ENCODE measurements at regions not wholly inside any gene's neighbourhood (a gene's known extent, or its start where the extent isn't known, plus 50 kb on each side); places are given as distances from the start of the nearest gene placed in this dataset.

DNA sequence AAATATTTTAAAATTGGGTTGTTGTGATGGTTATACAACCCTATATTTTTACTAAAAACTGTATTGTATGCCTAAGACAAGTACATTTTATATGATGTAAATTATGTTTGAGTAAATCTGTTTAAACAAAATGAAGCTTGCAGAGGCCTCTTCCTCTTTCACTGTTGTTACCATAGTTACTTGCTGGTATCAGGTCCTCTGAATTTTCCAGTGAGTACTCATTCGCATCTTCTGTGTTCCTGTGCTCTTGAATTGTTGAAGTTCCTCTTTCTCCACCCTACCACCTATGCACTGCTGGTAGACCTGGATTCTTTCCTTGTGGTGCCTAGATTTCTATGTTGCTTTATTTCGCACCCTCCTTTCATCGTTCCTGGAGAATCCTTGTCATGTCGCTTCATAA is 938.5 kb upstream of the ACO1 start:
- ATAC-seq (ENCODE audit: low read depth in 2 of 2) (peak; percentile 98 to 100), DNase-seq (peak; percentile 26)
- Mint-ChIP-seq H3K27ac (peak overlapping the region in 3 of 6 donors; percentile 70 to 92 (median 81)), H3K36me3 (no peaks in the 10 kb centered on the region), H3K9me3 (no peaks in the 10 kb centered on the region), H3K27me3 (no peaks in the 10 kb centered on the region), H3K4me1 (peaks cover 12 to 29% (median 21%) of the 10 kb centered on the region in 3 donors), H3K4me3 (peak overlapping the region in 5 of 8 donors; percentile 25 to 73 (median 35))

DNA sequence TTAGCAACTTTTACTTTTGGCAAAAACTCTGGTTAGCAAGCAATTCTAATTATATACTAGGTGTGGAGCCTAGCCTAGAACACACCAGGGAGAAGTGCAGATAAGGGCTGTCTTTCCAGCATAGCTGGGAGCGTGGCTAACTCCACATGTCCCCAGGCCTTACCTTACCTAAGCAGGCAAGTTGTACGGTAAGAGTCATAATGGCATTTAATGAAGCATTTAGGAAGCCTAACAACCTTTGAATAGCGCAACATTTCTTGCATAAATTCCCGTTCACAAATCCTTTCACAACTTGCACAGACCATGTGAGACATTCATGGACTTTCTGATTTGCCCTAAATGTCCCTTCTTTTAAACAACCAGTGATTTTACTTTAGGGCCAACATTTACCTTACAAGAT is 917.4 kb upstream of the ACO1 start:
- Mint-ChIP-seq H3K4me3 (no peak overlapping the region), H3K27ac (no peak overlapping the region), H3K27me3 (no peaks in the 10 kb centered on the region), H3K4me1 (peaks cover 0 to 5% (median 0%) of the 10 kb centered on the region in 3 donors), H3K9me3 (peaks cover 0 to 21% (median 2%) of the 10 kb centered on the region in 7 donors), H3K36me3 (peaks cover 0 to 5% of the 10 kb centered on the region in 2 donors)
- DNase-seq (no peak), ATAC-seq (ENCODE audit: low read depth in 2 of 2) (no peak)

DNA sequence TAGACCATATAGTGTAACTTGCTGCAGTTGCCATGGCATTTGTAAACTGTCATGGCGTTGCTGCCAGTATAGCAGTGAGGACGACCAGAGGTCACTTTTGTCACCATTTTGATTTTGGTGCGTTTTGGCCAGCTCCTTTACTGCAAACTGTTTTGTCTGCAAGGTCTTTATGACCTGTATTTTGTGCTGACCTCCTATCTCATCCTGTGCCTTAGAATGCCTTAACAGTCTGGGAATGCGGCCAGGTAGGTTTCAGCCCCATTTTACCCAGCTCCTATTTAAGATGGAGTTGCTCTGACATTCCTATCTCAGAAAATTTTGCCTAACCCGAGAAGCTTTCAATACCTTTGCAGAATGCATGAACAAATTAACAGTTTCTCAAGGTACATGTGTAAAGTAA is 914.4 kb upstream of the ACO1 start:
- H3K4me3 Mint-ChIP-seq, result no peak overlapping the region
- H3K36me3 Mint-ChIP-seq, result peaks cover 0 to 5% of the 10 kb centered on the region in 2 donors
- H3K27ac Mint-ChIP-seq, result no peak overlapping the region
- DNase-seq (no peak), ATAC-seq (ENCODE audit: low read depth in 2 of 2) (no peak)
- H3K9me3 Mint-ChIP-seq, result peaks cover 0 to 15% (median 0%) of the 10 kb centered on the region in 7 donors
- H3K27me3 Mint-ChIP-seq, result no peaks in the 10 kb centered on the region
- H3K4me1 Mint-ChIP-seq, result peaks cover 0 to 5% (median 0%) of the 10 kb centered on the region in 3 donors

DNA sequence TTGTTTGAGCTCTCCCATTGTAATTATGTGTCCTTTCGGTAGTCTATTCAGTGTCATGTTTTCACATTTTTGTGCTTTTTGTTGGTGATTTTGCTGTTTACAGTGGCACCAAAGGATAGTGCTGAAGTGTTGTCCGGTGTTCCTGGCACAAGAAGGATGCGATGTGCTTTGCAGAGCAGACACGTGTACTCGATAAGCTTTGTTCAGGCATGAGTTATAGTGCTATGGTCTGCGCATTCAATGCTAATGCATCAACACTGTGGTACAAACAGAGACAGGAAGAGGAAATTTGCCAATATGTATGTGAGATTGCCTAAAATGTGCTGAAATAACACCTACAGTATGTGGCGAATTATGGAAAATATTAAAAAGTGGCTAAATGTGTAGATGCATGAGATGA is 913.4 kb upstream of the ACO1 start:
- DNase-seq, result no peak
- peaks cover 0 to 8% (median 0%) of the 10 kb centered on the region in 7 donors for H3K9me3 Mint-ChIP-seq
- peaks cover 0 to 5% of the 10 kb centered on the region in 2 donors for H3K36me3 Mint-ChIP-seq
- peaks cover 0 to 5% (median 0%) of the 10 kb centered on the region in 3 donors for H3K4me1 Mint-ChIP-seq
- ATAC-seq (ENCODE audit: low read depth in 2 of 2), result no peak
- H3K27ac Mint-ChIP-seq, result no peak overlapping the region
- no peaks in the 10 kb centered on the region for H3K27me3 Mint-ChIP-seq
- H3K4me3 Mint-ChIP-seq, result no peak overlapping the region

GRCh38 chr9:31486630-31487029 is 897.8 kb upstream of the ACO1 start:
- Mint-ChIP-seq H3K9me3 (no peaks in the 10 kb centered on the region), H3K27me3 (peaks cover 0 to 5% (median 5%) of the 10 kb centered on the region in 3 donors), H3K4me1 (no peaks in the 10 kb centered on the region), H3K4me3 (no peak overlapping the region), H3K36me3 (no peaks in the 10 kb centered on the region), H3K27ac (no peak overlapping the region)
- DNase-seq (no peak), ATAC-seq (ENCODE audit: low read depth in 2 of 2) (no peak)

GRCh38 chr9:31490551-31491106 is 893.8 kb upstream of the ACO1 start:
- Mint-ChIP-seq H3K4me3 (no peak overlapping the region), H3K27ac (peak overlapping the region in 1 of 6 donors; percentile 29), H3K36me3 (no peaks in the 10 kb centered on the region), H3K27me3 (peaks cover 0 to 8% (median 5%) of the 10 kb centered on the region in 3 donors), H3K9me3 (peaks cover 0 to 5% (median 2%) of the 10 kb centered on the region in 7 donors), H3K4me1 (no peaks in the 10 kb centered on the region)
- ATAC-seq (ENCODE audit: low read depth in 2 of 2) (no peak), DNase-seq (no peak)

- ATAC-seq (ENCODE audit: low read depth in 2 of 2), result no peak
- peaks cover 2 to 21% (median 5%) of the 10 kb centered on the region in 7 donors for H3K9me3 Mint-ChIP-seq
- no peak overlapping the region for H3K4me3 Mint-ChIP-seq
- H3K36me3 Mint-ChIP-seq, result peaks cover 5 to 8% of the 10 kb centered on the region in 2 donors
- H3K4me1 Mint-ChIP-seq, result no peaks in the 10 kb centered on the region
- H3K27ac Mint-ChIP-seq, result no peak overlapping the region
- peaks cover 0 to 8% (median 5%) of the 10 kb centered on the region in 3 donors for H3K27me3 Mint-ChIP-seq
- no peak for DNase-seq
Measured at GRCh38 chr9:31492229-31492628, 892.2 kb upstream of the ACO1 start.

DNA sequence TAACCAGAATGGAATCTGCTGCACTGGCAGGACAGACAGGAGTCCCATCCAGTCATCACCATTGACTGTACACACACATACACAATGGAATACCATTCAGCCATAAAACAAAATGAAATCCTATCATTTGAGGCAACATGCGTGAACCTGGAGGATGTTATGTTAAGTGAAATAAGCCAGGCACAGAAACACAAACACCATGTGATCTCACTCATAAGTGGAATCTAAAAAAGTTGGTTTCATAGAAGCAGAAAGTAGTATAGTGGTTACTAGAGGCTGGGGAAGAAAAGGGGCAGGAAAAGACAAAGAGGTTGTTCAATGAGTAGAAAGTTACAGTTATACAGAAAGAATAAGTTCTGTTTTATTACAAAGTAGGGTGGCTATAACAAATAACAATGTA is 884.0 kb upstream of the ACO1 start:
- Mint-ChIP-seq H3K4me1 (peaks cover 0 to 3% (median 0%) of the 10 kb centered on the region in 3 donors), H3K27ac (peak overlapping the region in 2 of 6 donors; percentile 64 to 79), H3K9me3 (peaks cover 2 to 23% (median 10%) of the 10 kb centered on the region in 7 donors), H3K27me3 (peaks cover 0 to 3% (median 0%) of the 10 kb centered on the region in 3 donors), H3K36me3 (peaks cover 5 to 8% of the 10 kb centered on the region in 2 donors), H3K4me3 (no peak overlapping the region)
- ATAC-seq (ENCODE audit: low read depth in 2 of 2), result no peak
- DNase-seq, result no peak

DNA sequence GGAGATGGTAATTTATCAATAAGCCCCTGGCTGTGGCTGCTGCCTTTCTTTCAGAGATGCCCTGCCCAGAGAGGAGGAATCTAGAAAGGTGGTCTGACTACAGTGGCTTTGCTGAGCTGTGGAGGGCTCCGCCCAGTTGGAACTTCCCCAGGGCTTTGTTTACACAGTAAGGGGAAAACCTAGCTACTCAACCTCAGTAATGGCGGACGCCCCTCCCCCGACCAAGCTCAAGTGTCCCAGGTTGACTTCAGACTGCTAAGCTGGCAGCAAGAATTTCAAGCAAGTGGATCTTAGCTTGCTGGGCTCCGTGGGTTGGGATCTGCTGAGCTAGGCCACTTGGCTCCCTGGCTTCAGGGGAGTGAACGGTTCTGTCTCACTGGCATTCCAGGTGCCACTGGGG is 865.4 kb upstream of the ACO1 start:
- ATAC-seq (ENCODE audit: low read depth in 2 of 2), result peak; percentile 60 to 93
- Mint-ChIP-seq H3K27ac (peak overlapping the region in 2 of 6 donors; percentile 34 to 37), H3K4me1 (peaks cover 10 to 28% (median 13%) of the 10 kb centered on the region in 3 donors), H3K4me3 (peak overlapping the region in 5 of 8 donors; percentile 12 to 79 (median 22)), H3K36me3 (peaks cover 9 to 27% of the 10 kb centered on the region in 2 donors), H3K9me3 (peaks cover 8 to 47% (median 34%) of the 10 kb centered on the region in 7 donors), H3K27me3 (no peaks in the 10 kb centered on the region)
- DNase-seq, result peak; percentile 48

DNA sequence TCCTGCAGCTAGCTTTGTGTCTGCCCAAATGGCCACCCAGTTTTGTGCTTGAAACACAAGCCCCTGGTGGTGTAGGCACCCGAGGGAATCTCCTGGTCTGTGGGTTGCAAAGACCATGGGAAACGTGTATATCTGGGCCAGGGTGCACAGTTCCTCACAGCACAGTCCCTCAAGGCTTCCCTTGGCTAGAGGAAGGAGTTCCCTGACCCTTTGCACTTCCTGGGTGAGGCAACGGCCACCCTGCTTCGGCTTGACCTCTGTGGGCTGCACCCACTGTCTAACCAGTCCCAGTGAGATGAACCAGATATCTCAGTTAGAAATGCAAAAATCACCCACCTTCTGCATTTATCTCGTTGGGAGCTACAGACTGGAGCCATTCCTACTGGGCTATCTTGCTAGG is 865.0 kb upstream of the ACO1 start:
- no peak for ATAC-seq (ENCODE audit: low read depth in 2 of 2)
- H3K4me1 Mint-ChIP-seq, result peaks cover 10 to 28% (median 13%) of the 10 kb centered on the region in 3 donors
- H3K27me3 Mint-ChIP-seq, result no peaks in the 10 kb centered on the region
- H3K36me3 Mint-ChIP-seq, result peaks cover 9 to 27% of the 10 kb centered on the region in 2 donors
- peak overlapping the region in 5 of 8 donors; percentile 15 to 69 (median 32) for H3K4me3 Mint-ChIP-seq
- H3K9me3 Mint-ChIP-seq, result peaks cover 6 to 43% (median 30%) of the 10 kb centered on the region in 7 donors
- no peak for DNase-seq
- H3K27ac Mint-ChIP-seq, result peak overlapping the region in 2 of 6 donors; percentile 37 to 50

- DNase-seq (no peak), ATAC-seq (ENCODE audit: low read depth in 2 of 2) (no peak)
- H3K4me3 Mint-ChIP-seq, result peak overlapping the region in 5 of 8 donors; percentile 15 to 69 (median 24)
- H3K36me3 Mint-ChIP-seq, result peaks cover 9 to 27% of the 10 kb centered on the region in 2 donors
- no peaks in the 10 kb centered on the region for H3K27me3 Mint-ChIP-seq
- H3K9me3 Mint-ChIP-seq, result peaks cover 4 to 39% (median 26%) of the 10 kb centered on the region in 7 donors
- peaks cover 10 to 28% (median 13%) of the 10 kb centered on the region in 3 donors for H3K4me1 Mint-ChIP-seq
- peak overlapping the region in 4 of 6 donors; percentile 0 to 50 (median 27) for H3K27ac Mint-ChIP-seq
Measured at GRCh38 chr9:31519826-31520225, 864.6 kb upstream of the ACO1 start.

GRCh38 chr9:31520301-31521085 is 864.0 kb upstream of the ACO1 start:
- H3K4me1 Mint-ChIP-seq, result peaks cover 10 to 28% (median 13%) of the 10 kb centered on the region in 3 donors
- H3K27ac Mint-ChIP-seq, result peak overlapping the region in 2 of 6 donors; percentile 0 to 36
- ATAC-seq (ENCODE audit: low read depth in 2 of 2) (peak in 1 of 2 donors; percentile 49), DNase-seq (no peak)
- H3K4me3 Mint-ChIP-seq, result peak overlapping the region in 4 of 8 donors; percentile 1 to 48 (median 30)
- H3K9me3 Mint-ChIP-seq, result peaks cover 4 to 35% (median 26%) of the 10 kb centered on the region in 7 donors
- peaks cover 9 to 27% of the 10 kb centered on the region in 2 donors for H3K36me3 Mint-ChIP-seq
- H3K27me3 Mint-ChIP-seq, result no peaks in the 10 kb centered on the region

GRCh38 chr9:31535651-31536050 is 848.8 kb upstream of the ACO1 start:
- Mint-ChIP-seq H3K36me3 (no peaks in the 10 kb centered on the region), H3K4me1 (no peaks in the 10 kb centered on the region), H3K9me3 (peaks cover 0 to 5% (median 0%) of the 10 kb centered on the region in 7 donors), H3K27ac (peak overlapping the region in 1 of 6 donors; percentile 46), H3K27me3 (no peaks in the 10 kb centered on the region), H3K4me3 (no peak overlapping the region)
- ATAC-seq (ENCODE audit: low read depth in 2 of 2) (no peak), DNase-seq (no peak)

Data from naive B cell (primary cell).